GM19239 (cell line): ENCODE measurements at regions not wholly inside any gene's neighbourhood (a gene's known extent, or its start where the extent isn't known, plus 50 kb on each side); places are given as distances from the start of the nearest gene placed in this dataset.
A peak's percentile ranks its signal among the peaks of the same experiment; 100 is the strongest.

Experiments
- DNase-seq: peaks from one replicate; pipeline ENCODE4 v3.0.0; 2011; ENCODE audit warnings: low spot score; ENCODE audit not compliant: insufficient read length
- FAIRE-seq: peaks from 2 replicates; lab custom pipeline; 2011; peaks lifted over from hg19 to GRCh38; lab: Jason Lieb, UNC

DNA sequence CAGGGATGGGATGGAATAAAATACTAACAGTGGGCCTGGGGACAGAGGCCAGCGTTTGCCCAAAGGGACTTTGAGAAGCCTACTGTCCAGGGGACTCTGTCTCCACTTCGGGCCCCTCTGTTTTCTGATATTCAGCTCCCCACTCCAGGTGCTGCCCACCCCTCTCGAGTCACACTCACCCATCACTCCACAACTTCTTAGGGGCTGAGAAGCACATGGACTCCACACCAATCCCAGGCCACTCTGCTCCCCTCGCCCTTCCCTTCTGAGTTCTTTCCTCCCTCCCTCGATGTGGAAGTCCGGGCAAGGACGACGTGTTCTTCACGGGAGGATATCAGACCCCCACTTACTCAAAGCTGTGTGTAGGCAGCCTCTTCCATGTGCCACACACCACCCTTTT, 124.5 kb downstream of the BARX1 start:
- DNase-seq: no peak
- FAIRE-seq: no peak

DNA sequence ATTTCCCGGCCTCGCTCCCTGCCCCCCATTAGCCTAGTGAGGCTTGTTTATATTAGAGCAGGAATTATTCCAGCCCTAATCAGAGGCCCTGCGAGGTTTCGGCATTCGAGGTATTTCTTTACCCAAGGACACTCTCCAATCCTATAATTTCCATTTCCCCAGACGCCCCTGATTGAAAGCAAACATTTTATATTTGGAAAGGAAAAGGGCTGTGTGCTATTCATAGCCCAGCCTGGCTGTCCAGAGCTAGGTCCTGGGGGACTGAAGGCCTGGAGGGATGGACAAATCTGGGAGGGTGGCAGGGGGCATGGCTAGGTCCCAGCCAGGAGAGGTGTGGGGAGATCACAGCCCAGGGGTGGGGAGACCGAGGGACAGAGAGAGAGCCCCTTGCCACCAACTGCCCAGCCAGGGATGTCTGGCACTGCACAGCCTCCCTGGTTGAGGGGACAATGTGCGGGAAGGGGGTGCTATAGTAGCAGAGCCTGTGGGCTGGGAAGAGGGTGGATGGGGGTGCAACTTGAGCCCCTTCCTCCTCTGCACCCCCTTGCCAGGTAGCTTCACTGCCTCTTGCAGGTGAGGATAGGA, 125.1 kb downstream of the BARX1 start:
- FAIRE-seq (no peak), DNase-seq (no peak)

DNA sequence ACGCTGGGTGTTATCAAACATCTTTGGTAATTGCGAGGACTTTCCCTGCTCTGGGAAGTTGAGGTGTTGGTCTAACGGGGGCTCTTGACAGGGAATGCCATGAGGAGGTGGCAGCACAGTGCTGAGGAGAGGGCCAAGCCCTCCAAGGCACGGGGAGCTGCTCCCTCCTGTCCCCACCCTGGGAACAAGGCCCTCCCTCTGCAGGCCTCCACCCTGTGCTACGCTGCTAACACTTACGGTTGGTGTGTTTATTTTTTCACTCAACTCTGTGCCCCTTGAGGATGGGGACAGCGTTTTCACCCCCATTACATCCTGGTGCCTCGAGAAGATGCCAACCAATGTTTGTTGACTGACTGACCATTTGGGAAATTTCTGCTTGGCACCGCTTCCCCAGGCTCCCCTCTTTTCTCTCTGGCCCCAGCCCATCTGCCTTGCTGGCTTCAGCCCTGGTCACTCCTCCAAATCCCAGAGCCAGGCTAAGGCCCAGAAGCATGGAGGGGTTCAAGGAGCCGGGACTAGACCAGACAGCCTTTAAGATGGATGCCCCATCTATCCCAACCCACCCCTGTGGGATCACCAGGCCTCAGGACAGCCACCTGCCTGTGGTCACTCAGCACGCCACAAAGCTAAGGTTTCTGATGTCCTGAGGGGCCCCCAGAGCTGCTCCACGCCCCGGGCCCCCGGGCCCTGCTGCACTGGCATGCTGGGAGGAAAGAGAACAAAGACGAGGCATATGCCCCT, 125.7 kb downstream of the BARX1 start:
- FAIRE-seq: no peak

DNA sequence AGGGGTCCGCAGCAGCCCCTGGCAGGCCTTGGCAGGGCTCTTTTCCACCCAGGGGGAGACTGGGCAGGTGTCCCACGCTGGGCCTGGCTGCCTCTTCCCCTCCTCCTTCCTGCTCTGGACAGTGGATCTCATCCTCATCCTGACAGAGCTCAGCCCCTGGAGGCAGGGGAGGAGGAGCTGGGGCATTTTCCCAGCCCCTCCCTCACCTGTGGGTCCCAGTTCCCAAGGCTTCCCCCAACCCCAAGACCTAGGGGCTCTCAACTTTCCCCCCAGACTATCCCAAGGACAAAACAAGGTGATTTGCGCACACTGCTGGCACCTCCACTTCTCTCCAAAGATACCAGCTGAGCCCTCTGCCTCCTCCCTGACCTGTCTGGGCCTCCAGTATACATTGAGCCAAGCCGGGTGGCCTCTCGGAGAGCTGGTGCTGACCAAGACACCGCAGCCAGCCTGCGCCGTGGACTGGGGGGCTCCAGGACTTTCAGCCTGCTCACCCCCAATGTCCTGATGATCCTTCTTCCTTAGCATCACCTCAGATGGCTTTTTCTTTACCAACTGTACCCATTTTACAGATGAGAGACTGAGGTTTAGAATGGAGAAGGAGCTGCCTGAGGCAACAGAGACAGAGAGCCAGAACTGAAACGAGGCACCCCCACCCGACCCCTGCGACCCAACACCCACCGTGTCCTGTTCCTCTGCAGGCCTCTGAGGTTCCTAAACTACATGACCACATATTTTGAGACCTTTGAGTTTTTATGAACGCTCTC, 126.6 kb downstream of the BARX1 start:
- no peak for DNase-seq
- no peak for FAIRE-seq

More for the DNA sequence above, 125.7 kb downstream of the BARX1 start:
- DNase-seq: no peak

DNA sequence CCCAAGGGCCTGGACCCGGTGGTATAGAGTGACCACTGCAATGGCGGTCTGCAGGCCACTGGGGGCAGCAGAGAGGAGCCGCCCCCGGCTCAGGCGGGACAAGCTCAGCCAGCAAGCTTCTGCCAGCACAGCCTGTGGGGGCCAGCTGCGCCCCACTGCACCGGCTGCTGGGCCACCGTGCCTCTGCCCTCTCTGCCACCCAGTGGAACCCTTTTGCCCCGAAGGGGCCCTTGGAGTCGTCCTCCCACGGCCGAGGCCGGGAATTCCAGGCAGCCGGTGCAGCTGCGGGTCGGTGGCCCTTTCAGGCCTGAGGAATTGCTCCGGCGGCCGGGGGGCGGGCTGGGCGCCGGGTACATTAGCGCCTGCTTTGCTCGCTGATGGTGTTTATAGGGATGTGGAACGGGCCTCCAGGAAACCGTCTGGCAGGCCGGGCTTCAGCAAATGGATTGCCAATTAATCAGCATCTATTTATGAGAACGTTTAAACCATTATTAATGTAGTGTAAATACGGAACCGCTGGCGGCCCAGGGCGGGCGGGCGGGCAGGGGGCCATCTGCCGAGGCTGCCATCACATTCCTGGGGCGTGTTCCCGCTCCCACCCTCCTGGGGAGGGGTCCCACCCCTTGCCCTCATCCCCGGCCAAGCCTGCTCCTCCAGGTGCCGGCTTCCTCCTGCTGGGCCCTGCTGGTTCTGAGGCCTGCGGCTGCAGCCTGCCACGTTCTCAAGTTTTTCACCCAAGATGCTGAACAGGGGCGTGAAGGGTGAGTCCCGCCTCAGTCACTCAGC, 127.4 kb downstream of the BARX1 start:
- FAIRE-seq (no peak), DNase-seq (peak; percentile 56)

DNA sequence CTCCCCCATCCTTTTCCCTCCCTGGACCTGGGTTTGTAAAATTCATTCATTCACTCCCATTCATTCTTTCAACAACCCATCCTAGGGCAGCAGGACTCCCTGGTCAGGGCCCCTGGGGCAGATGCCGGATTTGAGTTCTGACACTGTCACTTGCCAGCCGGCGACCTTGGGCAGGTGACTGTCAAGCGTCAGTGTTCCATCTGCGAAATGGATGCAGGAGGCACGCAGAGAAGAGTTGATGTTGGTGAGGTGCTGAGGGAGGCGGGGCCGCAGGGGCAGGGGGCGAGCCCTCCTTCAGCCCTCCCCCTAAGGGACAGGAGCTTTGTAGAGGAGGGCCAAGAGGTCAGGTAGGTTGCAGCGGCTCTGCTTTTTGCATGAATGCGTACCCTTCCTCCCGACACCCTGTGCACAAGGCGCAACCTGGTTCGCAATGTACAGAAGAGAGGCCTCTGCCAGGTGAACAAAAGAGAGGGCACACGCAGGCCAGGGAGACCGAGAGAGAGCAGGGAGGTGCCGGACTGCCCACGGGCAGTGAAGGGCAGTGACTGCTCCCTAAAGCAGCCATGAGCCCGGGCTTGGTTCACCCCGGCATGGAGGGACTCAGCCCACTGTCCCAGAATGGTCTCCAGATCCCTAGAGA, 128.1 kb downstream of the BARX1 start:
- FAIRE-seq: no peak

DNA sequence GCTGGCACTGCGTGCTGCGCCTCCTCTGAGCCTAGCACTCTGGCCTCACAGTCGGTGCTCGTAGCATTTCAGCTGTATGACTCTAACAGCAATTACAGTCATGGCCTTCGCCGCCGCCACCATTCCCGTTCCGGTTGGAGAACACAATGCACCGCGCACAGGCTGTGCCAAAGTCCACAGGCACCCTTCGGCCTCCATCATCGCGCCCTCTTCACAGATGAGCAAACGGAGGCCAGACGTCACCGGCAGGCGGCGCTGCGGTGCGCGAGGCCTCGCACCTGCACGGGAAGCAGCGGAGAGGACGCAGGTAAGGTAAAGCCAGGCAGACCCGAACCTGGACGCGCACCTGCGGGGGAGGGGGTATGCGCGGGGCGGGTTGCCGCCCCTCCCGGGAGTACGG, 128.9 kb downstream of the BARX1 start:
- FAIRE-seq: no peak
- DNase-seq: no peak

More for the DNA sequence above, 128.1 kb downstream of the BARX1 start:
- no peak for DNase-seq

DNA sequence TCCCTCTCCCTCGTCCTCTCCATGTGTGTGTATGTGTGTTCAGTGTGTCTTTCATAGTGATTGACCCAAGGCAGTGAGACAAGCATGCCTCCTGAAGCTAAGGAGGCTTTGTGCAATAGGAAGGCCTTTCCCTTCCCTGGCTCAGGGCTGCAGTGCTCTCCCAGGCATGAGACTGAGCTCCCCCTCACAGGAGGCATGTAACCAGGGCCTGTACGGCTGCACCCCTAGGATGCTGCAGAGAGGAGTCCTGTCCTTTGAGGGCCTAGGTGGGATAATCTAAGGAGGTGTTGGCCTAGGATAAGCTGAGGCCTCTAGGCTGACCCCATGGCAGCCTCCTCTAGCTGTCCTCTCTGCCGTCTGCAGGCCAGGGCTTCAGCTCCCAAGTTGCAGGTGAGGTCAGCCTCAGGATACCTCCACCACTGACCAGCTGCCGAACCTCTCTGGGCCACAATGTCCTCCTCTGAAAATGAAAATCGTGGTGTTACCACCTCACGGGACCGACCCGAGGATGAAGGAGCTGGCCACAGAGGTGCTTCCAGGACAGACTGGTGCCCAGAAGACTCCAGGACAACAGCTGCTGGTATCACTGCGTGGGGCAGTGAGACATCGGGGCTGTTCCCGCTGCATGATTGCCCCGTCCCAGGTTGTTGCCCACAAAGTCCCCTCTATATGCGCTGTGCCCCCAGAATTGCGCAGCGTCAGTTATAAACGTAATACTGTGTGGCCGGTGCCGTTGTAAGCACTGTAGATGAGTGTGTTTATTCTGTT, 129.6 kb downstream of the BARX1 start:
- FAIRE-seq (no peak), DNase-seq (no peak)

DNA sequence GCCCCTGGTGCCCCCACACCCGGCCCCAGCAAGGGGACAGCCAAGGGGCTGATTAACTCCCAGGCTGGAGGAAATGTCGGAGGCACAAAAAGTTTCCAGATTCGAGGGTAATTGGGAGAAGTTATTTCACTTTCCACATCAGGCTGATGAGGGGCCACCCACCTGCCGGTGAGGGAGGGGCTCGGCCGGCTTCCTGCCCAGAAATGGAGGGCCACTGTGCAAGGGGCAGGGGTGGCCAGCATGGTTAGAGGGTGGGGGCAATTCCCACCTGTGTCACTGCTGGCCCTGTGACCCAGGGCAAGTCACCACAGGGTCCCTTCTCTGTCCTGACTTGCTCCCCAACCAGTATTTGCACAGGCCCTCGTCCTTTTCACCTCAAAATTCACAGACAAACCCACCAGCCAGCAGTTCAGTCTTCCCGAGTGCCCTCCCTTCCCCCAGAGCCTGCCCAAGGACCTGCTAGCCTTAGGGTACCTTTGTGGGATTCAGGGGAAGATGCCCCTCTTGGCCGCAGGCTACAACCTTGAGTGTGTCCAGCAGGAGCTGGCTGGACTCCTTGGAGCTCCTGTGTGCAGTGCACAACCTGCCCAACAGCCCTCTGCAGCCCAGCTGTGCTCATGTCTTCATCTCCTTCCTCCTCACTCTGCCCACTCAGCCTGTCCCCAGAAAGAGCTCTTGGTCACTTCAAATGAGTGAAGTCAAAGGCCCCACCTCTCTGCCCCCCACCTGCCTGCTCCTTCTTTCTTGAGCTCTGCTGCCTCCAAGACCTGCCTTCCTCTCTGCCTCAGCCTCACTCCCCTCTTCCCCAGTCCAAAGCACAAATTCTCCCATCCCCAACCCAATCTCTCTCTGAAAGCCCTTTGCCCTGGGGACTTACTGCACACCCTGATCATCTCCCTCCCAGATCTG, 130.5 kb downstream of the BARX1 start:
- DNase-seq: no peak
- no peak for FAIRE-seq

DNA sequence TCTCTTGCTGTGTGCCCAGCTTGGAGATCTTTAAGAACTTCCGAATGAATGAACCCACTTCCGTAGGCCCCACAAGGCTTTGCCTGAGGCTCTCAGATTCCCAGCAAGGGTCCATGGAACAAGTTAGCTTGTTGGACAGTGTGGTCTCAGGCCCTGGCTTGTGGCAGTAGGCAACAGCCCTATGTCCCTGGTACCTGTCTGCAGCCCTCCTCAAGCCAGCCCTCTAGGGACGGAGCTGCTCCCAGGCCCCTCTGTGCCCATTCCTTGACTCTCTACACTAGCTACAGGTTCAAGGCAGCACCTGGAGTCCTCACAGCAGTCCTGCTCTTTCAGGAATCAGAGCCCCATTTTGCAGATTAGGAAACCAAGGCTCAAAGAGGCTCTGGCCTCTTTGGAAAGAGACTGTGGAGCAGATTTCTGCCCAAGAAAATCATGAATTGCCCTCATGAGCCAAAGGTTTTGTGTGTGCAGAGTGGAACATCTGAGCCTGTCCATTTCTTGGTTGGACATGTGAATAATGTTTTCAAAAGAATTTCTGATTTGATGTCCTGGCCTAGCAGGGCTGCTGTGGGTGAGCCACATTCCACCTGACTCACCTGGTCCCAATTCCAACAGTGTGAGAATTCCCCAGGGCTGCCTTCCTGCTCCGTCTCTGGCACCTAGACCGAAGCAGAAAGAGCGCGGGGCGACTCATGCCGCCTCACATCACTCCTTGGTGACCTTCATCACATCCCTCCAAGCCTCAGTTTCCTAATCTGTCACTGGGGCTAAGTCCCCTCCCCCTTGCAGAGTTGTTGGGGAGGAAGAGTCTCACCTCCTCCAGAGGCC, 131.7 kb downstream of the BARX1 start:
- FAIRE-seq (no peak), DNase-seq (no peak)

DNA sequence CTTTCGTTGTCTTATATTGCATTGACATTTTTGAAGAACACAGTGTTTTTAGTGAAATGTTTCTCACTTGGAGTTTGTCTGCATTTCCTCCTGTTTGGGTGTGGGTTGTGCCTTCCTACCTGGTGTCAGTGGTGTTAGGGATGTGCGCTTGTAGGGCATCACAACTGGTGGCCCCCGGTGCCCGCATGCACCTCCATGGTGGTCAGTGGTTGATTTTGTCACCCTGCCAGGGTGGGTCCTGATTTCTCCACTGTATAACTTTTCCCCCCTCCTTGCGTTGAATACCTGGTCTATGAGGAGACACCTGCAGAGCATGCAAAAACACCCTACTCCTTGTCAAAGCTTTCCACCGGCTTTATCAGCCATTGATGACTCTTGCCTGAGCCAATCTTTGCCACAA, 132.9 kb downstream of the BARX1 start:
- FAIRE-seq (no peak), DNase-seq (no peak)

DNA sequence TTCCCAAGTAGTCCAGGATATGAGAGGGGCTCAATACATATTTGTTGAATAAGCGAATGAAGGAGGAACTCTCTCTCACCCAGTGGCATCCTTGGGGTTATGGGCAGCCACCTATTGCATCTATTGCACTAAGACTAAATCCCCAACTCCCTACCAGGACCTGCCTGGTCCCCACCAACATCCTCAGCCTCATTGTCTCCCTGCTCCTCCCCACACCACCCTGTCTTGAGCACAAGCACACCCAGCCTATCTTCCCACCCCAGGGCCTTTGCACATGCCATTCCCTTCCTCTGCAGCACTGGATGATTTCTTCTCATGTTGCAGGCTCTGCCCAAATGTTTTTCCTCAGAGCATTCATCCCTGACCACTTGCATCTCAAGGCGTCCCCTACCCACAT, 133.8 kb downstream of the BARX1 start:
- FAIRE-seq: no peak
- no peak for DNase-seq

DNA sequence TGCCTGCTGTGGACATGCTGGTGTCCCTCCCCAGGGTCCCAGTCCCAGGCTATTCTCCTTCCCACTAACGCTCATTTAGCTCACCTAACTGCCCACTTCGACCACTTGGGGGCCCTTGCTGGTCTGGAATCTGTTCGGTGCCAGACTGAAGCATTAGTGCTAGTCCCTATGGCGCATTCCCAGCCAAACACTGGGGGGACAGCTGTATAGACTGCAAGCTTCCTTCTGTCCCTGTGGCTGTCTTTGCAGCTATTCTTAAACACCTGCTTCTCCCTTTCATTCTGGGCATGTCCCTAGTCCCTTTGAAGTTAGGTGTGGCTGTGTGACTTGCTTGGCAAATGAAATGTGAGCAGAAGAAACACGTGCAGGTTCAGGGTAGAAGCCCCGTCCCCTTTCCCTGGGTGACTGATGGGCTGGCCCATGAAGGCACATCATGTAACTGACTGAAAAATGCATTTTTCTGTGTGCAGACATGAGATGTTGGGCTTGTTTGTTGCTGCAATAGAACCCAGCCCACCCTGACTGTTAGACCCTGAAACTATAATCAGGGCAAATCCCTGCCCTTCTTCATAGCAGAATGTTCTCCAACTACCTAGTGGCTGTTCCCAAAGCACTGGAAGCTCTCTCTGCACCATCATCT, 134.4 kb downstream of the BARX1 start:
- no peak for DNase-seq

DNA sequence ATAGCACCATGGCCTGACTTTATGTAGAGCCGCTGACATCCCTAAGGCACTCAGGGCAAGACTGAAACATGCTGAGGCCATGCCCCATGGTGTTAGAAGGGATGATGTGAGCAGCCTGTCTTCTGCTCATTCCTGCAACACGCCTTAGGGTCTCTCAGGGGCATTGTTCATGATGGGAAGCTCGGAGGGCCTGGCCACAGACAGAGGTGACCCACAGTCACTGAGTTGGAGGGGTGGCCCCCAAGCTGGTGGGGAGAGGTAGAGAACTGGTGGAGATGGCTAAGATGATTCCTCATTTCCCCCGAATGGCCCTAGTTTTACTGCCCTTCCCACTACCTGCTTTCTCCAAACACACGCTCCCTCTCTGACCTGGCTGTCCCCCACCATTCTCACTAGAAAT, 135.2 kb downstream of the BARX1 start:
- DNase-seq (no peak), FAIRE-seq (no peak)

More for the DNA sequence above, 134.4 kb downstream of the BARX1 start:
- no peak for FAIRE-seq

DNA sequence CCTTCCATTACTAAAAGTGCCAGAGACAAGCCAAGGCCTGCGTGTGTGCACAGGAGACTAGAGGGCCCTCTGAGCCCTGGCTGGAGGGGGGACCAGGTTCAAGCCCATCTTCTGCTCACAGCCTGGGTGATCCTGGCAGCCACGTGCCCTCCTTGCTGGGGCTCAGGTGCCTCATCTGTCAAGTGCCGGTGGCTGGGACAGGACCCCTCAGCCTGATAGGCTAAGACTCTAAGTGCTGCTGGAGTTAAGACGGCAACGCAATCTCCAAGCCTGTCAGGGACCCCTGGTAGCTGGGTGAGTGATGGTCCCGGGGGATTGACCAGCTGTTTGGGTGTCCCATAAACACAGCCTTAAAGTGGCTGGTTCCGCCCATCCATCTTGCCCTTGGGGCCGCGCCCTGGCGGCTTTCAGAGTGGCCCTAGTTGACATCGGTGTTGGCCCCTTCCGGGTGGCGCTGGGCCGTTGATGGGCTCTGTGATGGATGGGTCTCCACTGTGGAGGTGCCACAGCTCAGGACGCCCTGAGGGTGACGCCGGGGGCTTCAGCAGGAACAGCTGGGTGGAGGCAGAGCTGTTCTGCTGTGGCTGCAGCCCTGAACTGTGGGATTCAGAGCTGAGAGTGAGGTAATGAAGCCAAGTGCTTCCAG, 136.2 kb downstream of the BARX1 start:
- FAIRE-seq (no peak), DNase-seq (no peak)

DNA sequence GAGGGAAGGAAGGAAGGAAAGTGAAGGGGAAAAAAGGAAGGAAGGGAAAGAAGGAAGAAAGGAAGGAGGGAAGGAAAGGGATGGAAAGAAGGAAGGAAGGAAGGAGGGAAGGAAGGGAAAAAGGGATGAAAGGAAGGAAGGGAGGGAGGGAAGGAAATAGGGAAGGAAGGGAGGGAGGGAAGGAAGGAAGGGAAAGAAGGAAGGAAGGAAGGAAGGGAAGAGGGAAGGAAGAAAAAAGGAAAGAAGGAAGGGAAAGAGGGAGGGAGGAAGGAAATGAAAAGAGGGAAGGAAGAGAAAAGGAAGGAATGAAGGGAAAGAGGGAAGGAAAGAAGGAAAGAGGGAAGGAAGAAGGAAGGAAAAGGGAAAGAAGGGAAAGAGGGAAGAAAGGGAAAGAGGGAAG, 136.9 kb downstream of the BARX1 start:
- no peak for FAIRE-seq
- no peak for DNase-seq

DNA sequence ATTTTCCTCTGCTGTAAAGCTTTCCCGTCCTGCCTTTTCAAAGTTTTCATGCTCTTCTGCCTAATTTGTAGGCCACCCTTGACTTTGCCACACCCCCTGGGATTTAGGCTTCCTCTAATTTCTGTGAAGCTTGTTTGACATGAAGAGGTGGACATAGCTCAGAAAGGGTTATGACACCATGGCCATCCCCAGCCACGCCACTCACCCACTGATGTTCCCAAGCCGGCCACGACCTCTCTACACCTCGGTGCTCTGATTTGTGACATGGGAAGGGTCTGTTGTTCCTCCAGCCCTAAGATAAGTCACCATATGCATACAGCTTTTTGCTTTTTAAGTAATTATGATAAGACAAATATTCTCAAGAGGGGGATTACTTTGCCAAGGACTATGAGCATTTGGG, 139.5 kb downstream of the BARX1 start:
- DNase-seq (no peak), FAIRE-seq (no peak)
